CD4-positive, alpha-beta T cell (primary cell): ENCODE measurements at regions not wholly inside any gene's neighbourhood (a gene's known extent, or its start where the extent isn't known, plus 50 kb on each side); places are given as distances from the start of the nearest gene placed in this dataset.

Experiments
- ATAC-seq: fragments of 200-7000 bp; cut with Tn5 transposase; one replicate; pipeline ENCODE4 v1.10.0; 2022; ENCODE audit warnings: mild to moderate bottlenecking; ENCODE audit not compliant: poor library complexity
- CTCF ChIA-PET: fragments of 350-600 bp; sonication (Branson Sonifier 250); formaldehyde crosslinking; loops from one replicate; lab custom pipeline; 2021; ENCODE audit warnings: antibody characterized with exemption, inconsistent platforms; lab: Charles Lee
- POLR2A ChIA-PET: fragments of 350-600 bp; sonication (Branson Sonifier 250); formaldehyde crosslinking; loops from one replicate; lab custom pipeline; 2021; ENCODE audit warnings: antibody characterized with exemption, inconsistent platforms; lab: Charles Lee
- DNase-seq, 14 experiments: peaks; one replicate each; pipeline ENCODE4 v3.0.0-alpha.2; 2013 to 2020; ENCODE audit warnings: mixed read lengths in 2 of 14
- H3K27ac ChIP-seq, 2 donors: one replicate each; pipeline versions ENCODE4 v1.5.1 to v1.7.0; 2013; ENCODE audit warnings: low read length in 2 of 2, low read depth in 1 of 2, mild to moderate bottlenecking in 1 of 2
- H3K27me3 ChIP-seq, 2 experiments: 1 replicate in 1 of 2; 2 replicates in 1 of 2; pipeline versions ENCODE4 v1.6.1 to v1.7.0; 2013; ENCODE audit warnings: low read length in 2 of 2, control low read depth in 1 of 2, mild to moderate bottlenecking in 1 of 2, moderate library complexity in 1 of 2; ENCODE audit not compliant: insufficient read depth in 2 of 2, control insufficient read depth in 1 of 2
- H3K36me3 ChIP-seq: one replicate; pipeline ENCODE4 v1.6.1; 2013; ENCODE audit warnings: low read length, control low read depth; ENCODE audit not compliant: insufficient read depth
- H3K4me1 ChIP-seq: one replicate; pipeline ENCODE4 v1.6.1; 2013; ENCODE audit warnings: low read length, control low read depth; ENCODE audit not compliant: insufficient read depth
- H3K4me3 ChIP-seq: one replicate; pipeline ENCODE4 v1.5.1; 2013; ENCODE audit warnings: mild to moderate bottlenecking, low read length, moderate library complexity
- H3K9me3 ChIP-seq, 2 experiments: 1 replicate in 1 of 2; 2 replicates in 1 of 2; pipeline versions ENCODE4 v1.6.1 to v1.7.0; 2013; ENCODE audit warnings: low read length in 2 of 2, mild to moderate bottlenecking in 2 of 2, control low read depth in 1 of 2, moderate library complexity in 1 of 2; ENCODE audit not compliant: control insufficient read depth in 1 of 2, insufficient read depth in 1 of 2
- H3K27ac Mint-ChIP-seq: one replicate; pipeline ENCODE4 v1.8.0; 2020; ENCODE audit warnings: mixed read lengths
- H3K27me3 Mint-ChIP-seq: one replicate; pipeline ENCODE4 v1.8.0; 2021; ENCODE audit warnings: mixed read lengths
- H3K36me3 Mint-ChIP-seq: one replicate; pipeline ENCODE4 v1.8.0; 2021; ENCODE audit warnings: low read depth, mixed read lengths
- H3K4me1 Mint-ChIP-seq: one replicate; pipeline ENCODE4 v1.8.0; 2021; ENCODE audit warnings: low read depth, mixed read lengths
- H3K4me3 Mint-ChIP-seq: one replicate; pipeline ENCODE4 v1.8.0; 2020; ENCODE audit warnings: mild to moderate bottlenecking, mixed read lengths
- H3K9me3 Mint-ChIP-seq: one replicate; pipeline ENCODE4 v1.8.0; 2020; ENCODE audit warnings: mixed read lengths
- CTCF ChIP-seq: fragments of 200-600 bp; IDR thresholded peaks from one replicate; pipeline ENCODE4 v1.8.0; 2022; ENCODE audit warnings: antibody characterized with exemption, mild to moderate bottlenecking
- intact Hi-C, 2 experiments: fragments of 100-400 bp; cut with DNase I in 1 of 2; cut with micrococcal nuclease in 1 of 2; formaldehyde crosslinking; loops; one replicate each; pipeline versions ENCODE4 v1.15.1 to v1.9.0; 2023 to 2025; cut with DNase I, micrococcal nuclease

- H3K4me1 ChIP-seq = no peaks in the 10 kb centered on the region
- intact Hi-C loops = no loop called here
- H3K36me3 ChIP-seq = no peaks in the 10 kb centered on the region
- no peaks in the 10 kb centered on the region for H3K27me3 ChIP-seq
- no peak for ATAC-seq
- no peak overlapping the region for H3K27ac ChIP-seq
- no peak overlapping the region for H3K4me3 ChIP-seq
- no peaks in the 10 kb centered on the region for H3K27me3 Mint-ChIP-seq
- CTCF ChIA-PET = no interaction called here
- no peaks in the 10 kb centered on the region for H3K36me3 Mint-ChIP-seq
- peaks cover 4% of the 10 kb centered on the region for H3K9me3 Mint-ChIP-seq
- no peak overlapping the region for H3K27ac Mint-ChIP-seq
- H3K4me3 Mint-ChIP-seq = no peak overlapping the region
- DNase-seq = no peak
- H3K4me1 Mint-ChIP-seq = no peaks in the 10 kb centered on the region
- peaks cover 0 to 3% of the 10 kb centered on the region in 2 experiments for H3K9me3 ChIP-seq
- no peak for TF ChIP-seq CTCF
- POLR2A ChIA-PET = no interaction called here
These were observed 490.6 kb upstream of the POU3F2 start for GRCh38 chr6:98343797-98344196.

- Mint-ChIP-seq H3K4me3 (no peak overlapping the region), H3K36me3 (no peaks in the 10 kb centered on the region), H3K27ac (no peak overlapping the region), H3K27me3 (no peaks in the 10 kb centered on the region), H3K9me3 (peaks cover 4% of the 10 kb centered on the region), H3K4me1 (no peaks in the 10 kb centered on the region)
- Histone ChIP-seq H3K36me3 (no peaks in the 10 kb centered on the region), H3K4me3 (no peak overlapping the region), H3K9me3 (no peaks in the 10 kb centered on the region), H3K27me3 (no peaks in the 10 kb centered on the region), H3K4me1 (no peaks in the 10 kb centered on the region), H3K27ac (no peak overlapping the region)
- POLR2A ChIA-PET = no interaction called here
- DNase-seq = no peak
- no peak for TF ChIP-seq CTCF
- no peak for ATAC-seq
- CTCF ChIA-PET = no interaction called here
- intact Hi-C loops = no loop called here
These were observed 482.0 kb upstream of the POU3F2 start for GRCh38 chr6:98352348-98352747.

GRCh38 chr6:98358173-98358572 lies 476.2 kb upstream of the POU3F2 start:
- H3K27me3 ChIP-seq = no peaks in the 10 kb centered on the region
- no peaks in the 10 kb centered on the region for H3K4me1 ChIP-seq
- Mint-ChIP-seq H3K27me3 (no peaks in the 10 kb centered on the region), H3K9me3 (peaks cover 4% of the 10 kb centered on the region), H3K4me1 (no peaks in the 10 kb centered on the region), H3K27ac (no peak overlapping the region), H3K4me3 (no peak overlapping the region), H3K36me3 (no peaks in the 10 kb centered on the region)
- TF ChIP-seq CTCF = no peak
- intact Hi-C loops = no loop called here
- no peaks in the 10 kb centered on the region for H3K36me3 ChIP-seq
- POLR2A ChIA-PET = no interaction called here
- no peak for DNase-seq
- no peak for ATAC-seq
- CTCF ChIA-PET = no interaction called here
- H3K27ac ChIP-seq = no peak overlapping the region
- H3K9me3 ChIP-seq = no peaks in the 10 kb centered on the region
- no peak overlapping the region for H3K4me3 ChIP-seq
